T-cell (primary cell): ENCODE measurements at regions not wholly inside any gene's neighbourhood (a gene's known extent, or its start where the extent isn't known, plus 50 kb on each side); places are given as distances from the start of the nearest gene placed in this dataset.

Experiments used
- ATAC-seq, 4 experiments: fragments of 200-7000 bp in 3 of 4; fragments of 150-1000 bp in 1 of 4; cut with Tn5 transposase; replicated peaks in 1 of 4; 1 replicate in 3 of 4; 2 replicates in 1 of 4; pipeline ENCODE4 v1.10.0; 2021; ENCODE audit warnings: moderate library complexity in 3 of 4, mild to moderate bottlenecking in 2 of 4, moderate number of reproducible peaks in 1 of 4
- CTCF ChIA-PET, 2 donors: fragments of 300-600 bp; sonication (Branson Sonifier 250); formaldehyde crosslinking; loops; one replicate each; lab custom pipeline; 2022; ENCODE audit warnings: antibody characterized with exemption in 2 of 2; lab: Charles Lee
- POLR2A ChIA-PET, 2 donors: fragments of 300-600 bp; sonication (Branson Sonifier 250); formaldehyde crosslinking; loops; one replicate each; lab custom pipeline; 2022; ENCODE audit warnings: antibody characterized with exemption in 2 of 2; lab: Charles Lee
- DNase-seq, 35 experiments: peaks; one replicate each; pipeline versions ENCODE4 v3.0.0 to v3.0.0-alpha.2; 2013 to 2023
- H3K27ac ChIP-seq: one replicate; pipeline ENCODE4 v1.5.1; 2013; ENCODE audit warnings: low read length
- H3K27me3 ChIP-seq, 2 experiments: replicated peaks in 1 of 2; 1 replicate in 1 of 2; 2 replicates in 1 of 2; pipeline versions ENCODE4 v1.6.1 to v1.7.0; 2013; ENCODE audit warnings: low read length in 1 of 2, mixed read lengths in 1 of 2; ENCODE audit not compliant: control insufficient read depth in 2 of 2, insufficient read depth in 2 of 2; ENCODE audit errors: extremely low read depth in 1 of 2
- H3K36me3 ChIP-seq, 2 donors: 1 replicate in 1 of 2; 2 replicates in 1 of 2; pipeline versions ENCODE4 v1.6.1 to v1.7.0; 2013; ENCODE audit warnings: low read length in 1 of 2; ENCODE audit not compliant: control insufficient read depth in 2 of 2, insufficient read depth in 1 of 2; ENCODE audit errors: extremely low read depth in 1 of 2
- H3K4me1 ChIP-seq, 2 experiments: 1 replicate in 1 of 2; 2 replicates in 1 of 2; pipeline versions ENCODE4 v1.6.1 to v1.7.0; 2013; ENCODE audit warnings: low read length in 2 of 2, mixed read lengths in 1 of 2; ENCODE audit not compliant: insufficient read depth in 2 of 2, control insufficient read depth in 1 of 2; ENCODE audit errors: extremely low read depth in 1 of 2
- H3K4me3 ChIP-seq, 2 donors: 1 replicate in 1 of 2; 2 replicates in 1 of 2; pipeline versions ENCODE4 v1.5.1 to v1.7.0; 2013; ENCODE audit warnings: mild to moderate bottlenecking in 2 of 2, low read length in 1 of 2, moderate library complexity in 1 of 2; ENCODE audit not compliant: control insufficient read depth in 1 of 2; ENCODE audit errors: extremely low read depth in 1 of 2
- H3K9me3 ChIP-seq: 2 replicates; pipeline ENCODE4 v1.7.0; 2013
- H3K27ac Mint-ChIP-seq, 2 donors: one replicate each; pipeline ENCODE4 v1.8.0; 2020 to 2021; ENCODE audit warnings: mild to moderate bottlenecking in 2 of 2, mixed read lengths in 2 of 2
- H3K27me3 Mint-ChIP-seq, 2 donors: one replicate each; pipeline ENCODE4 v1.8.0; 2021 to 2022; ENCODE audit warnings: mixed read lengths in 2 of 2
- H3K36me3 Mint-ChIP-seq: one replicate; pipeline ENCODE4 v1.8.0; 2021; ENCODE audit warnings: mixed read lengths
- H3K4me1 Mint-ChIP-seq, 3 donors: one replicate each; pipeline ENCODE4 v1.8.0; 2020 to 2022; ENCODE audit warnings: mixed read lengths in 3 of 3, mild to moderate bottlenecking in 1 of 3
- H3K4me3 Mint-ChIP-seq, 3 donors: one replicate each; pipeline ENCODE4 v1.8.0; 2020 to 2022; ENCODE audit warnings: mild to moderate bottlenecking in 3 of 3, mixed read lengths in 3 of 3, moderate library complexity in 3 of 3
- H3K9me3 Mint-ChIP-seq, 3 donors: one replicate each; pipeline ENCODE4 v1.8.0; 2020 to 2022; ENCODE audit warnings: mixed read lengths in 3 of 3
- WGBS: methylation state at CpG from one replicate; pipeline ENCODE4 v1.1.5; 2013; ENCODE audit warnings: missing lambda C conversion rate; ENCODE audit not compliant: insufficient coverage; 5-methylcytosine and 5-hydroxymethylcytosine counted together

DNA sequence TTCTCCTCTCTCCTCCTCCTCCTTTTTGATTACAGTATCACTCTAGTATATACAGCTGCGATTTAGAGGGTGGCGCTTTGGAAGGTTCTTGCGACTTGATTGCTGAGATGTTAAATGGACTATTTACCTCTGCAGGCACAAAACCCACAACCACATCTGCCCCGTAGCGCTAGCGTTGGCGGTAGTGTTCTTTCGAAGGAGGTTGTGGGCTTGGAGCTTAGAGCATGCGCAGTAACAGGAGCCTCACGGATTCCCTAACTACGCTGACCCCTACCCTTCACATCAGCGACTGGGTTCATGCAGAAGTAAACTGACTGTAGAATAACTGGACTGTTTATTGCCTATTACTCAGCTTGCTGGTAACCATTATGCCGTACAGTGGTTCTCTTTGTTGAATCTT, 58.0 kb downstream of the CGGBP1 start:
- ATAC-seq (peak; percentile 40 to 57 (median 46)), DNase-seq (peak in 14 of 35 experiments; percentile 2 to 37 (median 8))
- POLR2A ChIA-PET = interaction anchor here (0.5 to 0.7 kb wide), 2 partner anchors 746 to 773 kb away, joined by 3 read pairs; partner anchors contain the start of gene CHMP2B (in 1 of the 2)
- Mint-ChIP-seq H3K36me3 (no peaks in the 10 kb centered on the region), H3K4me3 (peak overlapping the region; percentile 29 to 51 (median 35)), H3K4me1 (peaks cover 21 to 30% (median 21%) of the 10 kb centered on the region in 3 donors), H3K9me3 (no peaks in the 10 kb centered on the region), H3K27me3 (peaks cover 0 to 5% of the 10 kb centered on the region in 2 donors), H3K27ac (no peak overlapping the region)
- Histone ChIP-seq H3K27ac (no peak overlapping the region), H3K4me1 (peaks cover 0 to 2% of the 10 kb centered on the region in 2 experiments), H3K9me3 (no peaks in the 10 kb centered on the region), H3K4me3 (no peak overlapping the region), H3K36me3 (no peaks in the 10 kb centered on the region), H3K27me3 (no peaks in the 10 kb centered on the region)
- 89% methylated on average over 1 of the region's 13 CpGs for WGBS
- CTCF ChIA-PET = interaction anchor here (0.8 to 1.7 kb wide), 4 partner anchors 10 to 702 kb away, joined by 3 to 5 read pairs (median 4); no protein-coding TSS in a partner anchor

DNA sequence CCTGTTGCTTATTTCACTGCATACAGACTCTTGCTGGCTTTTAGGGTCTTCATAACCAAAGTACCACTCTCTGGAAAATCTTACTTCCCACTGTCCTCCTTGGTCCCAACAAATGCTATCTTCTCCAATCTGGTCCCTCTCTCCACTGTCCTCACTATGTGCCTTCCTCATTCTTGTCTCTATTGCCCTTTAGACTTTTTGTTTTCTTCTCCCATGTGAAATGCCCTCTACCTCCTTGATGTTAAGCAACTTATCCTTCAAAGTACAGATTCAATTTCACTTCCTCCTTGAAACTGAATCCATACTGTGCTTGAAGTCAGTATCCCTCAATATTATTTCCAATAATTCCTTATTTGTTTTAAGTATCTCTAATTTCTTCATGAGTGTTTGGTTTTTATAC, 60.8 kb downstream of the CGGBP1 start:
- Histone ChIP-seq H3K27me3 (no peaks in the 10 kb centered on the region), H3K27ac (no peak overlapping the region), H3K4me3 (no peak overlapping the region), H3K4me1 (peaks cover 0 to 2% of the 10 kb centered on the region in 2 experiments), H3K9me3 (no peaks in the 10 kb centered on the region), H3K36me3 (no peaks in the 10 kb centered on the region)
- no peaks in the 10 kb centered on the region for H3K9me3 Mint-ChIP-seq
- ChIA-PET POLR2A (no interaction called here), CTCF (no interaction called here)
- no peak for DNase-seq
- H3K27ac Mint-ChIP-seq = no peak overlapping the region
- peaks cover 14 to 22% (median 15%) of the 10 kb centered on the region in 3 donors for H3K4me1 Mint-ChIP-seq
- H3K27me3 Mint-ChIP-seq = peaks cover 0 to 5% of the 10 kb centered on the region in 2 donors
- ATAC-seq = no peak
- H3K4me3 Mint-ChIP-seq = no peak overlapping the region
- no peaks in the 10 kb centered on the region for H3K36me3 Mint-ChIP-seq

DNA sequence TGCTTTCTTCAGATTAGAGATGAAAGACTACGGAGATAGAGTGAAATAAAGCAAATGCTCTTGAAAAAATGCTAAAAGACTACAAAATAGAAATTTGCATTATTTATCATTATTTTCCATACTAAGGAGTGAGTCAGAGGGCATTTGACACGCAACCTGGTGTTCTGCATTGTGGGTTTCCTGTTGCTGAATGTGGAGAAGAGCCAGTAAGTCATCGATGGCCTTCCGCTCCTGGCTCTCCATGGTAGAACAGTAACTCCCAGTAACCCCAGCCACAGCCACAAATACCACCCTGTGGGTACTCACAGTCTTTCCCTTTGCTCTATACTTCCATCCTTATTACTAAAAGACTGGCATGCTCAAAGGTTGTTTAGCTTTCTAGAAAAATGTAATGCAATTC, 61.5 kb downstream of the CGGBP1 start:
- Mint-ChIP-seq H3K9me3 (no peaks in the 10 kb centered on the region), H3K4me1 (peaks cover 14 to 22% (median 15%) of the 10 kb centered on the region in 3 donors), H3K27me3 (peaks cover 0 to 5% of the 10 kb centered on the region in 2 donors), H3K36me3 (no peaks in the 10 kb centered on the region), H3K4me3 (peak overlapping the region; percentile 31 to 51 (median 34)), H3K27ac (peak overlapping the region in 1 of 2 donors; percentile 57)
- CTCF ChIA-PET = no interaction called here
- H3K27me3 ChIP-seq = no peaks in the 10 kb centered on the region
- no peak overlapping the region for H3K4me3 ChIP-seq
- peaks cover 0 to 2% of the 10 kb centered on the region in 2 experiments for H3K4me1 ChIP-seq
- DNase-seq = peak in 7 of 35 experiments; percentile 8 to 28 (median 9)
- no CpG with 5 or more reads among the region's 4 CpGs for WGBS
- POLR2A ChIA-PET = no interaction called here
- H3K9me3 ChIP-seq = no peaks in the 10 kb centered on the region
- H3K36me3 ChIP-seq = no peaks in the 10 kb centered on the region
- ATAC-seq = peak; percentile 59 to 63 (median 62)
- no peak overlapping the region for H3K27ac ChIP-seq

DNA sequence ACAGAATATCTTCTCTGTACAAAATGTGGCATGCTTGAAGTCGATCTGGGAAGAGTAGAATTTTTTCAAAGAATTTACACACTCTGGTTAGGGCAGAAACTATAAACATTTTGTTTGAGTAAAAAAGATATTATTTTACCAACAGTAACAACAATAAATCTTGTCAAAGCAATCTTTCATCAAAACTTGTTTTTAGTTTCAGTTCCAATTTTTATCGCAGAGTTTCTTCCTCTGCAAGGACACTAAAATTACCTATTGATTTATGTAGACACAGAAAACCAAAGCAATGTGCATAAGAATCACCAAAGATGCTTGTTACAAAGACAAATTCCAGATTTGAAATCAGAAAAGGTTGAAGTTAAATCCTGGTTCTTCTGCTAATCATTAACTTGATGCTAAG, 61.9 kb downstream of the CGGBP1 start:
- peak overlapping the region; percentile 31 to 51 (median 34) for H3K4me3 Mint-ChIP-seq
- H3K27me3 Mint-ChIP-seq = peaks cover 0 to 4% of the 10 kb centered on the region in 2 donors
- peaks cover 0 to 2% of the 10 kb centered on the region in 2 experiments for H3K4me1 ChIP-seq
- peak overlapping the region; percentile 14 to 57 for H3K27ac Mint-ChIP-seq
- ChIA-PET CTCF (no interaction called here), POLR2A (no interaction called here)
- WGBS = no CpG with 5 or more reads among the region's 2 CpGs
- no peak for ATAC-seq
- H3K27ac ChIP-seq = no peak overlapping the region
- H3K9me3 ChIP-seq = no peaks in the 10 kb centered on the region
- no peak for DNase-seq
- H3K36me3 Mint-ChIP-seq = no peaks in the 10 kb centered on the region
- H3K36me3 ChIP-seq = no peaks in the 10 kb centered on the region
- no peaks in the 10 kb centered on the region for H3K9me3 Mint-ChIP-seq
- H3K4me3 ChIP-seq = no peak overlapping the region
- H3K27me3 ChIP-seq = no peaks in the 10 kb centered on the region
- peaks cover 14 to 22% (median 15%) of the 10 kb centered on the region in 3 donors for H3K4me1 Mint-ChIP-seq

DNA sequence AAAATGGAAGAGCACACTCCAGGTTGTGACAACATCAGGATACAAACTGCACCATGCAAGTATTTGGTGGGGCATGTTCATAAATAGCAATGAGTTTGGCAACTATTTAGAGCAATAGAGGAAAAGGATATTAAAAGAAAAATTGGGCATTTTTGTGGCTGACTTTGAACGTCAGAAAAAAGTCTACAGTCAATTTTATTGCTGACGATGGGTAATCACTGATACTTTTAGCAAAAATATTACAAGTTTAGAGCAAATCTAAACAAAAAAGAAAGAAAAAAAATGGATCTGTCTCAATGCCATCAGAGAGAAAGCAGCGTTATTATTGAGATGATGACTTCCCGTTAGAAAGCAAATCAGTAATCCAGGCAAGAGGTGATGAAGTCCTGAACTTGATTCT, 65.2 kb downstream of the CGGBP1 start:
- H3K9me3 ChIP-seq = no peaks in the 10 kb centered on the region
- H3K36me3 ChIP-seq = no peaks in the 10 kb centered on the region
- Mint-ChIP-seq H3K36me3 (no peaks in the 10 kb centered on the region), H3K27ac (no peak overlapping the region), H3K4me1 (peaks cover 10 to 16% (median 15%) of the 10 kb centered on the region in 3 donors), H3K4me3 (no peak overlapping the region), H3K9me3 (no peaks in the 10 kb centered on the region), H3K27me3 (no peaks in the 10 kb centered on the region)
- H3K27ac ChIP-seq = no peak overlapping the region
- H3K4me3 ChIP-seq = no peak overlapping the region
- peaks cover 0 to 2% of the 10 kb centered on the region in 2 experiments for H3K4me1 ChIP-seq
- ATAC-seq (no peak), DNase-seq (no peak)
- CTCF ChIA-PET = no interaction called here
- WGBS = no CpG with 5 or more reads among the region's 4 CpGs
- H3K27me3 ChIP-seq = no peaks in the 10 kb centered on the region
- POLR2A ChIA-PET = no interaction called here

DNA sequence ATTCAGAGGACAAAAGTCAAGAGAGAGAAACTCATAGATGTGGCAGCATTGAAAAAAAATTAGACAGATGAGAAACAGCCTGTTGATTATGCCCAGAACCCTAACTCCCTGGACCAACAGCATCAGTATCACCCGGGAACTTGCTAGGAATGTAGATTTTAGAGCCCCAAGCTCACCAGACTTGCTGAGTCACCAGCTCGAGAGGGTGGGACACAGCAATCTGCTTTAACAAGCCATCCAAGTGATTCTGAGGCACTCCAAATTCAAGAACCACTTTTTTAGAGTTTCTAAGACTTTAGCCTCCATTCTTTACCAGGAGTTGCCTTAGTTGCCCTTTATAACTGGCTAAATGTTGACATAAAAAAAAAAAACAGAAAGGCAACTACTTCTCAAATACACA, 70.9 kb downstream of the CGGBP1 start:
- 72% methylated on average over 2 of the region's 2 CpGs for WGBS
- CTCF ChIA-PET = no interaction called here
- ATAC-seq = no peak

More for the DNA sequence above, 70.9 kb downstream of the CGGBP1 start:
- no peaks in the 10 kb centered on the region for H3K36me3 Mint-ChIP-seq
- no peaks in the 10 kb centered on the region for H3K27me3 ChIP-seq
- H3K4me3 Mint-ChIP-seq = no peak overlapping the region
- H3K4me3 ChIP-seq = no peak overlapping the region
- no peaks in the 10 kb centered on the region for H3K4me1 Mint-ChIP-seq
- H3K9me3 ChIP-seq = no peaks in the 10 kb centered on the region
- no peaks in the 10 kb centered on the region for H3K27me3 Mint-ChIP-seq
- no peaks in the 10 kb centered on the region for H3K4me1 ChIP-seq
- POLR2A ChIA-PET = interaction anchor here in 1 of 2 donors (0.7 kb wide), 1 partner anchor 631 kb away, joined by 6 read pairs; no protein-coding TSS in a partner anchor
- DNase-seq = no peak
- H3K27ac ChIP-seq = no peak overlapping the region
- H3K9me3 Mint-ChIP-seq = no peaks in the 10 kb centered on the region
- no peak overlapping the region for H3K27ac Mint-ChIP-seq
- H3K36me3 ChIP-seq = no peaks in the 10 kb centered on the region
